Omental fat pad (tissue), 3 donors: ENCODE measurements at regions not wholly inside any gene's neighbourhood (a gene's known extent, or its start where the extent isn't known, plus 50 kb on each side); places are given as distances from the start of the nearest gene placed in this dataset.

Source experiments
- ATAC-seq: fragments of 150-250 bp; one replicate; pipeline ENCODE4 v1.9.1; 2016; ENCODE audit warnings: mild to moderate bottlenecking, moderate library complexity; ENCODE audit not compliant: low FRiP score
- DNase-seq: peaks from one replicate; pipeline ENCODE4 v3.0.0-alpha.2; 2019; ENCODE audit warnings: low spot score
- TF ChIP-seq, protein P1 (sequence below), 3 donors: fragments of 450-650 bp; IDR thresholded peaks; one replicate each; pipeline ENCODE4 v1.5.1; 2016 to 2017; ENCODE audit warnings: antibody characterized with exemption in 3 of 3, mild to moderate bottlenecking in 3 of 3, moderate library complexity in 2 of 3

DNA sequence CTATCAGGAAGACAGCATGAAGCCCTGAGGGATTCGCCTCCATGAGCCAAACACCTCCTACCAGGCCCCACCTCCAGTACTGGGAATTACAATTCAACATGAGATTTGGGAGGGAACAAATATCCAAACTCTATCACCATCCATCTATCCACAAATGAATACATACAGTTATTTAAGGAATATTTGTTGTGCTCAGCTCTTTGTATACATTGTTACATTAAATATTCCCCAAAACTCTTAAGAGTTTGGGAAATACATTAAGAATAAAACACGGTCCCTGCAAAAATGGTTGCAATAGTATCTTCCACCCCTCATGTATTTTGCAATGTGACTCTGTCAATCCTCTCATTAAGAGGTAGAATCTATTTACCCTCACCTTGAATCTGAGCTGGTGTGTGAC is 109.8 kb upstream of the PLXNC1 start:
- ATAC-seq (no peak), DNase-seq (no peak)
- TF ChIP-seq, protein P1, sequence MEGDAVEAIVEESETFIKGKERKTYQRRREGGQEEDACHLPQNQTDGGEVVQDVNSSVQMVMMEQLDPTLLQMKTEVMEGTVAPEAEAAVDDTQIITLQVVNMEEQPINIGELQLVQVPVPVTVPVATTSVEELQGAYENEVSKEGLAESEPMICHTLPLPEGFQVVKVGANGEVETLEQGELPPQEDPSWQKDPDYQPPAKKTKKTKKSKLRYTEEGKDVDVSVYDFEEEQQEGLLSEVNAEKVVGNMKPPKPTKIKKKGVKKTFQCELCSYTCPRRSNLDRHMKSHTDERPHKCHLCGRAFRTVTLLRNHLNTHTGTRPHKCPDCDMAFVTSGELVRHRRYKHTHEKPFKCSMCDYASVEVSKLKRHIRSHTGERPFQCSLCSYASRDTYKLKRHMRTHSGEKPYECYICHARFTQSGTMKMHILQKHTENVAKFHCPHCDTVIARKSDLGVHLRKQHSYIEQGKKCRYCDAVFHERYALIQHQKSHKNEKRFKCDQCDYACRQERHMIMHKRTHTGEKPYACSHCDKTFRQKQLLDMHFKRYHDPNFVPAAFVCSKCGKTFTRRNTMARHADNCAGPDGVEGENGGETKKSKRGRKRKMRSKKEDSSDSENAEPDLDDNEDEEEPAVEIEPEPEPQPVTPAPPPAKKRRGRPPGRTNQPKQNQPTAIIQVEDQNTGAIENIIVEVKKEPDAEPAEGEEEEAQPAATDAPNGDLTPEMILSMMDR (IDR thresholded peaks at IDR 0.05), result no peak

DNA sequence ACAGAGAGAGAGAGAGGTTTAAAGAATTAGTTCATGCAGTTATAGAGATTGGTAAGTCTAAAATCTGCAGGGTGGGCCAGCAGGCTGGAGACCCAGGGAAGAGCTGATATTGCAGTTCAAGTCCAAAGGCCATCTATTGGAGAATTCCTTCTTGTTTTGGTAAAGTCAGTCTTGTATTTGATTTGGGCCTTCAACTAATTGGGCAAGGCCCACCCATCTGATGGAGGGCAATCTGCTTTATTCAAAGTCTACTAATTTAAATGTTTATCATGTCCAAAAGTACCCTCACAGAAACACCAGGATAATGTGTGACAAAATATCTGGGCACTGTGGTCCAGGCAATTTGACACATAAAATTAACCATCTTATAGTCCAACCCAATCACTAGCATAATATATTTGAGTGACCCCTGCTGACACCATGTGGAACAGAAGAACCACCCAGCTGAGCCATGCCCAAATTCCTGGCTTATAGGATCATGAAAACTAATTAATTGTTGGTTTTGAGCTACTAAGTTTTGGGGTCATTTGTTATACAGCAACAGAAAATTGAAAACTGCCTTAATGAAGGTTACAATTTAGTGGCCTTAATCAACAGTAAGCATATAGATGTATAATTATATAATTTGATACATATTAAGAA is 109.1 kb upstream of the PLXNC1 start:
- TF ChIP-seq, protein P1 (IDR thresholded peaks at IDR 0.05), result no peak
- ATAC-seq, result no peak
- DNase-seq, result no peak

DNA sequence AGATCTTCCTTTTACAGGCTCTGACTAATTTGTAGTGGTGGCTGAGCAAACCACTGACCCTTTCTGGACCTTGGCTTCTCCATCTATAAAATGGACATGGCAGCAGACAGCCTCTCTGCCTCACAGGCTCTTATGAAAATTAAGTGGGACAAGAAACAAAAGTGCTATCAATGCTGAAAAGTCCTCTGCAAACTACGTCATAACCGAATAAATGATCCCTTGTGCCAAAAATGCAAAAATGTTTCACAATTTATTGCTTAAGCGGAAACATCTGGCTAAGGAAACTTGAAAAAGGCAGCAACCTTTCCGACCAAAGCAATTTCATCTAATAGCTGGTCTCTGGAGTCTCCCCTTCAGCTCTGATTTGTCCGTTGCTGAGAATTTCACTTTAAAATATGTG is 108.5 kb upstream of the PLXNC1 start:
- TF ChIP-seq, protein P1 (IDR thresholded peaks at IDR 0.05), result no peak
- DNase-seq, result no peak
- peak; percentile 51 for ATAC-seq

DNA sequence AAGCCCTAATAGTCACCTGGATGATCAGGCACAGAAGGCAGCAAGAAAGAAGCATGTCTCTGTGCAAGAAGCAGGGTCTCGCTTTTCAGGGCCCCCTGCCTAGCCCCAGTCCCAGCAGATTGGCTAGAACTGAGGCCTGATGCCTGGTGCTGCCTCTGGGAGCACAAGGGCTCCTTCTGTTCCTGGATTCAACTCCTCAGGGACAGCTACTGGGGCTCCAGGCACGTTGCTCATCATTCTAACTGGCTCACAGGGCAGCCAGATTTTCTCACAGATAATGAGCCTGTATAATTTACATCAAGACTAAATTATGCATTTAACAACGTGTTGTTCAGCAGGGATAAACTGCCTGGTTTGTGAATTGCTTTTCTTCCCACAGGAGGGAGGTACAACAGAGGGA is 106.5 kb upstream of the PLXNC1 start:
- TF ChIP-seq, protein P1 (IDR thresholded peaks at IDR 0.05), result no peak
- no peak for ATAC-seq

DNA sequence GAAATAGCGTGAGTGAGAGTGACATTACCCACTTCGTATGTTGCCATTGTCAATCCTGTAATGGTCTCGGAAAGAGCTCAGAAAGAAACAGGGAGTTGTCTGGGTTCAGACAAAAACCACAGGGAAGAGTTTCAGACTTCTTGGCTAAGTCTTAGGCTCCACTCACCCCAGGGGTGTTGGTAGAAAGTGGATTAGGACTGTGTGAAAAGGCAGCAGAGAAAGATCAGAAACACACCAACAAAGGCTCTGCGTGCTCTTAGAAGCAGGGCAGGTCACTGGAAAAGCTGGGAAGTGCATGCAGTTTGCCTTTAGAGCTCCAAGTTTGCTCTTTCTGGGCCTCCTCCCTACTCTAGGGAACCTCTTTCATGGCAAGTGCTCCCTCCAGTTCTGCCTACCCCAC is 106.1 kb upstream of the PLXNC1 start:
- no peak for DNase-seq
- TF ChIP-seq, protein P1 (IDR thresholded peaks at IDR 0.05), result no peak
- no peak for ATAC-seq

More for the DNA sequence above, 106.5 kb upstream of the PLXNC1 start:
- no peak for DNase-seq

DNA sequence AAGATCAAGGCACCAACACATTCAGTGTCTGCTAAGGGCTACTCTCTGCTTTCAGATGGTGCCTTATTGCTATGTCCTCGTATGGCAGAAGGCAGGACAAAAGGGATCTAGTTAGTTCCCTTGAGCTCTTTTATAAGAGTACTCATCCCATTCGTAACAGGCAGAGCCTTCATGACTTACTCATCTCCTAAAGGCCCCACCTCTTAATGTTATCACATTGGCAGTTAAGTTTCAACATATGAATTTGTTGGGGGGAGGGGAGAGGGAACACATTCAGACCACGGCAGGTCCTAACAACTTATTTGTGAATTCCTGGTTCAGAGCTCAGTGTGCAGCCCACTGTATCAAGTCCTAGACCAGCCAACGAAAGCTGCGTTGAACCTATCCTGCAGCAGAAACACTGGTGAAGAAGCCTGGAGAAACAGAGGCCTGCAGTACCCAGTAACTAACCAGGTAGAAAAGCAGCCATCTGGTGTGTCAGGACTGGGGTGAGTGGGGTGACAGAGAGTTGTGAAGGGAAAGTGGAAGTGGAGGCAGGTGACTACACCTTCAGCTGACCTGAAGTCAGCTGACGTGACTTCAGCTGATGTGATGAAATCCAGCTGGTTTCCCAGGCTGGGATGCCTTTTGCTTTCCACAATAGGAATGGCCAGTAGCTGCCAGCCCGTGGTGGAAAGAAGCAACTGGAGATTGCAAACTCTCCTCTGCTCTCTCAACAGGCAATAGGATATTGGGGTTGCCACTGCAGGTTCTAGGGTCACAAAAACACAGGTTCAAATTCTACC is 101.6 kb upstream of the PLXNC1 start:
- no peak for DNase-seq
- no peak for ATAC-seq

More for the DNA sequence above, 101.6 kb upstream of the PLXNC1 start:
- TF ChIP-seq, protein P1 (IDR thresholded peaks at IDR 0.05), result no peak
